PC-9 (cell line): ENCODE measurements at regions not wholly inside any gene's neighbourhood (a gene's known extent, or its start where the extent isn't known, plus 50 kb on each side); places are given as distances from the start of the nearest gene placed in this dataset.
"Not testable (repeated sequence)": the region's sequence is repeated elsewhere in the genome, so short reads cannot be mapped to it uniquely, and the experiment has no call there.

Source experiments
- CTCF ChIP-seq: fragments of 200-600 bp; sonication (generic); conservative IDR thresholded peaks from 2 replicates; pipeline ENCODE4 v1.6.1; 2017; ENCODE audit warnings: mixed run types, antibody characterized with exemption, mild to moderate bottlenecking, moderate library complexity
- EZH2 ChIP-seq: fragments of 200-600 bp; sonication (generic); IDR thresholded peaks from 2 replicates; pipeline ENCODE4 v1.8.0; 2017; ENCODE audit warnings: antibody characterized with exemption, low read depth

GRCh38 chr10:3371624-3372023, 199.0 kb upstream of the PITRM1 start:
- not testable (repeated sequence) for TF ChIP-seq CTCF, EZH2
